K562 (cell line): ENCODE measurements at regions not wholly inside any gene's neighbourhood (a gene's known extent, or its start where the extent isn't known, plus 50 kb on each side); places are given as distances from the start of the nearest gene placed in this dataset.

Source experiments
- ATAC-seq: fragments of 200-7000 bp; cut with Tn5 transposase; 3 replicates; pipeline ENCODE4 v1.9.1; 2020; ENCODE audit warnings: moderate library complexity
- BruUV-seq: library from RNA; stranded (reverse); fragments of 400-500 nt; replicated peaks from 2 replicates; lab custom pipeline; 2021; lab: Mats Ljungman, UMichigan
- CTCF ChIA-PET: fragments of 300-600 bp; formaldehyde crosslinking; extraction: SDS; loops from one replicate; lab custom pipeline; 2021; ENCODE audit warnings: low intra/inter-chr PET ratio; lab: Yijun Ruan, JAX
- POLR2A ChIA-PET: fragments of 300-600, 350-650 bp; sonication (Branson Sonifier 250); formaldehyde crosslinking; extraction: SDS; loops from one replicate; lab custom pipeline; 2021; ENCODE audit warnings: antibody characterized with exemption, inconsistent platforms; lab: Yijun Ruan, JAX
- DNase-seq, 4 experiments: peaks; one replicate each; pipeline versions ENCODE4 v3.0.0 to v3.0.0-alpha.2; 2011 to 2018; ENCODE audit warnings: low spot score in 3 of 4, mixed read lengths in 3 of 4; ENCODE audit errors: extremely low read depth in 1 of 4
- FAIRE-seq: peaks from 2 replicates; lab custom pipeline; 2011; peaks lifted over from hg19 to GRCh38; lab: Jason Lieb, UNC
- H2AFZ ChIP-seq: 2 replicates; pipeline ENCODE4 v1.6.0; 2011; ENCODE audit warnings: low read depth, low read length, control low read depth, inconsistent platforms
- H3K27ac ChIP-seq: fragments of 200-600 bp; 3 replicates; pipeline ENCODE4 v1.8.0; 2011; ENCODE audit warnings: low read depth, mild to moderate bottlenecking, control low read depth, inconsistent platforms, low read length, moderate library complexity, mixed read lengths; ENCODE audit errors: extremely low read depth
- H3K27me3 ChIP-seq, 2 experiments: fragments of 300-600 bp in 1 of 2; 2 replicates in 1 of 2; 3 replicates in 1 of 2; pipeline versions ENCODE4 v1.6.0 to v1.8.0; 2011; ENCODE audit warnings: inconsistent platforms in 2 of 2, low read length in 2 of 2, mild to moderate bottlenecking in 1 of 2, mixed read lengths in 1 of 2, moderate library complexity in 1 of 2; ENCODE audit not compliant: control insufficient read depth in 2 of 2, insufficient read depth in 2 of 2
- H3K36me3 ChIP-seq: fragments of 300-600 bp; 3 replicates; pipeline ENCODE4 v1.8.0; 2011; ENCODE audit warnings: mild to moderate bottlenecking, low read length, inconsistent platforms; ENCODE audit not compliant: control insufficient read depth, insufficient read depth
- H3K4me1 ChIP-seq, 2 experiments: fragments of 200-600 bp in 1 of 2; replicated peaks in 1 of 2; 2 replicates in 1 of 2; 3 replicates in 1 of 2; pipeline versions ENCODE4 v1.5.1 to v1.8.0; 2011; ENCODE audit warnings: inconsistent platforms in 2 of 2, low read length in 2 of 2, mild to moderate bottlenecking in 1 of 2, mixed read lengths in 1 of 2, moderate library complexity in 1 of 2; ENCODE audit not compliant: control insufficient read depth in 2 of 2, insufficient read depth in 2 of 2
- H3K4me2 ChIP-seq: 2 replicates; pipeline ENCODE4 v1.6.1; 2011; ENCODE audit warnings: low read length, control low read depth, inconsistent platforms, mixed read lengths; ENCODE audit not compliant: insufficient read depth
- H3K4me3 ChIP-seq: fragments of 200-600 bp; sonication (generic), shearing (Covaris generic); 2 replicates; pipeline ENCODE4 v1.5.1; 2016; ENCODE audit warnings: control low read depth, inconsistent platforms
- H3K79me2 ChIP-seq: fragments of 200-600 bp; 3 replicates; pipeline ENCODE4 v1.8.0; 2011; ENCODE audit warnings: low read length, inconsistent platforms; ENCODE audit not compliant: control insufficient read depth, insufficient read depth
- H3K9ac ChIP-seq, 2 experiments: 2 replicates each; pipeline versions ENCODE4 v1.6.0 to v1.6.1; 2011; ENCODE audit warnings: low read depth in 2 of 2, low read length in 2 of 2, control low read depth in 1 of 2, inconsistent platforms in 1 of 2, mild to moderate bottlenecking in 1 of 2, mixed read lengths in 1 of 2; ENCODE audit not compliant: insufficient read depth in 1 of 2
- H3K9me1 ChIP-seq: one replicate; pipeline ENCODE4 v1.6.0; 2011; ENCODE audit warnings: inconsistent platforms, mild to moderate bottlenecking, low read length, moderate library complexity; ENCODE audit not compliant: control insufficient read depth, insufficient read depth
- H3K9me3 ChIP-seq: replicated peaks from 2 replicates; pipeline ENCODE4 v1.5.1; 2011; ENCODE audit warnings: low read depth, low read length, inconsistent platforms; ENCODE audit not compliant: control insufficient read depth, insufficient read depth
- H4K20me1 ChIP-seq: replicated peaks from 2 replicates; pipeline ENCODE4 v1.6.1; 2011; ENCODE audit warnings: low read length, inconsistent platforms, mixed read lengths; ENCODE audit not compliant: control insufficient read depth, insufficient read depth
- ATF6 ChIP-seq: sonication (generic); formaldehyde crosslinking; IDR thresholded peaks from 2 replicates; pipeline ENCODE4 v1.4.0; 2020; ENCODE audit warnings: mild to moderate bottlenecking, missing genetic modification reagents
- BRD9 ChIP-seq: fragments of 450-650 bp; IDR thresholded peaks from 2 replicates; pipeline ENCODE4 v1.6.1; 2018; ENCODE audit warnings: low read depth; ENCODE audit not compliant: partially characterized antibody
- DIDO1 ChIP-seq: fragments of 450-650 bp; IDR thresholded peaks from 2 replicates; pipeline ENCODE4 v1.6.1; 2016; ENCODE audit warnings: low read depth, missing biosample characterization, missing genetic modification characterization
- E2F8 ChIP-seq: fragments of 450-650 bp; IDR thresholded peaks from 2 replicates; pipeline ENCODE4 v1.7.1; 2018; ENCODE audit warnings: mild to moderate bottlenecking, low read depth; ENCODE audit not compliant: partially characterized antibody
- ELK1 ChIP-seq: sonication (generic); formaldehyde crosslinking; IDR thresholded peaks from 2 replicates; pipeline ENCODE4 v1.8.1; 2022; ENCODE audit warnings: missing genetic modification reagents
- ETV1 ChIP-seq: fragments of 450-650 bp; conservative IDR thresholded peaks from 2 replicates; pipeline ENCODE4 v1.6.1; 2016; ENCODE audit warnings: missing genetic modification characterization, control low read depth, low read depth, missing compliant biosample characterization
- JUNB ChIP-seq: fragments of 450-650 bp; formaldehyde crosslinking; conservative IDR thresholded peaks from 2 replicates; pipeline ENCODE4 v1.4.0; 2020; ENCODE audit warnings: mild to moderate bottlenecking
- PRMT5 ChIP-seq: sonication (generic); formaldehyde crosslinking; IDR thresholded peaks from 2 replicates; pipeline ENCODE4 v1.5.0; 2020; ENCODE audit warnings: missing genetic modification reagents
- PTBP1 ChIP-seq: fragments of 200-400 bp; formaldehyde crosslinking; IDR thresholded peaks from 2 replicates; pipeline ENCODE4 v1.6.1; 2017; ENCODE audit warnings: low read depth, low read length
- ZNF175 ChIP-seq: fragments of 200-800 bp; sonication (Bioruptor generic); IDR thresholded peaks from 2 replicates; pipeline ENCODE4 v1.6.1; 2016; ENCODE audit warnings: low read depth, mild to moderate bottlenecking, missing genetic modification characterization, missing compliant biosample characterization
- ZNF217 ChIP-seq: sonication (generic); formaldehyde crosslinking; IDR thresholded peaks from 2 replicates; pipeline ENCODE4 v1.8.0; 2022; ENCODE audit warnings: mild to moderate bottlenecking, missing genetic modification reagents
- ZNF239 ChIP-seq: fragments of 250-450 bp; sonication (Bioruptor Pico); IDR thresholded peaks from 2 replicates; pipeline ENCODE4 v1.4.0; 2020; ENCODE audit warnings: mild to moderate bottlenecking
- WGBS: fragments of 100-300 bp; shearing (Covaris generic); methylation state at CpG from one replicate; pipeline ENCODE4 v1.1.6; 2016; ENCODE audit warnings: low coverage, mixed read lengths; ENCODE audit not compliant: insufficient coverage; ENCODE audit errors: missing lambda C conversion rate; 5-methylcytosine and 5-hydroxymethylcytosine counted together
- in situ Hi-C: fragments of 300-500 bp; cut with MboI; formaldehyde crosslinking; loops from 4 replicates; pipeline ENCODE4 v1.15.0; 2018; ENCODE audit warnings: inconsistent platforms, mixed read lengths
- intact Hi-C: fragments of 100-400 bp; cut with micrococcal nuclease; formaldehyde crosslinking; loops from 2 replicates; pipeline ENCODE4 v1.14.2; 2022

GRCh38 chr22:27238935-27239510 is 562.5 kb downstream of the MN1 start (continued):
- TF ChIP-seq ZNF217 (CRISPR knock-in tag): no peak

DNA sequence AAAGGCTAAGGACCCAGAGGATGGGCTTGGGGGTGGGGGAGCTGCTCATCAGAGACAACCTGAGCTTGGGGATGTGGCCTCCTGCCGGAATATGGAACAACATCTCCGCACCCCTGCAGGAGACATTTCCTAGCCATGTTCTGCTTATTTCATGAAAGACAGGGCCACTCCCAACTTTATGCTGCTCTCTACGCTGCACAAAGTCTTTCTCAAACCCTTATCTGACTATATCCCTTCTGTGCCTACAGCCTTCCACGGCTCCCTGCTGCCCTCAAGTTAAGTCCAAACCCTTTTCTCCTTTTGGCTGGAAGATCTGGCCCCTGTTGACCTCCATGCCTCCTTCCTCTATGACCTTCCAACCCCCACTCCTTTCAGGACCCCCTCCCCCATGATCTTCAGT is 562.0 kb downstream of the MN1 start:
- FAIRE-seq (no peak), DNase-seq (no peak), ATAC-seq (no peak)
- ChIA-PET POLR2A (no interaction called here), CTCF (no interaction called here)
- intact Hi-C loops: no loop called here
- 0% methylated on average over 2 of the region's 4 CpGs for WGBS
- H3K9me3 ChIP-seq: no peaks in the 10 kb centered on the region
- H3K4me3 ChIP-seq: no peak overlapping the region
- H3K27me3 ChIP-seq: no peaks in the 10 kb centered on the region; a peak in 1 of 5 replicates
- no peaks in the 10 kb centered on the region for H3K9me1 ChIP-seq
- no peak overlapping the region for H3K9ac ChIP-seq
- in situ Hi-C loops: no loop called here
- BruUV-seq: no TSS peak
- no peaks in the 10 kb centered on the region for H3K36me3 ChIP-seq
- H2AFZ ChIP-seq: no peak overlapping the region
- no peak overlapping the region for H3K4me2 ChIP-seq
- no peak overlapping the region for H3K27ac ChIP-seq
- no peaks in the 10 kb centered on the region; the same call in 1 of the 2 replicates for H4K20me1 ChIP-seq
- H3K79me2 ChIP-seq: no peaks in the 10 kb centered on the region
- no peaks in the 10 kb centered on the region for H3K4me1 ChIP-seq
- no peak for TF ChIP-seq ZNF239 (CRISPR knock-in tag)
- no peak for TF ChIP-seq PRMT5 (CRISPR knock-in tag)
- TF ChIP-seq ZNF175 (CRISPR knock-in tag): no peak
- TF ChIP-seq PTBP1: no peak
- no peak for TF ChIP-seq ETV1 (tag)
- TF ChIP-seq BRD9: no peak
- TF ChIP-seq ATF6 (CRISPR knock-in tag): no peak
- no peak for TF ChIP-seq E2F8
- no peak for TF ChIP-seq DIDO1
- TF ChIP-seq ELK1 (CRISPR knock-in tag): no peak
- no peak for TF ChIP-seq JUNB
